GM23338 (cell line): ENCODE measurements at regions not wholly inside any gene's neighbourhood (a gene's known extent, or its start where the extent isn't known, plus 50 kb on each side); places are given as distances from the start of the nearest gene placed in this dataset.

ENCODE experiments used
- ATAC-seq: fragments of 200-7000 bp; cut with Tn5 transposase; 3 replicates; pipeline ENCODE4 v1.9.1; 2020
- DNase-seq: peaks from one replicate; pipeline ENCODE4 v3.0.0-alpha.2; 2015; ENCODE audit warnings: low spot score
- H2AFZ ChIP-seq: fragments of 200-600 bp; sonication (generic); 2 replicates; pipeline ENCODE4 v1.8.0; 2016; ENCODE audit warnings: antibody characterized with exemption, mild to moderate bottlenecking, moderate library complexity
- H3F3A ChIP-seq: fragments of 200-600 bp; sonication (generic); replicated peaks from 2 replicates; pipeline ENCODE4 v1.8.0; 2017; ENCODE audit warnings: antibody characterized with exemption, mixed run types, low read depth
- H3K27ac ChIP-seq: fragments of 200-600 bp; sonication (generic); 2 replicates; pipeline ENCODE4 v1.6.1; 2016; ENCODE audit warnings: low read depth
- H3K27me3 ChIP-seq: fragments of 200-600 bp; sonication (generic); 2 replicates; pipeline ENCODE4 v1.8.0; 2016; ENCODE audit warnings: mild to moderate bottlenecking, mixed run types, moderate library complexity; ENCODE audit not compliant: insufficient read depth
- H3K36me3 ChIP-seq: fragments of 200-600 bp; sonication (generic); 2 replicates; pipeline ENCODE4 v1.8.0; 2016; ENCODE audit warnings: mild to moderate bottlenecking; ENCODE audit not compliant: insufficient read depth
- H3K4me1 ChIP-seq: fragments of 200-600 bp; sonication (generic); 2 replicates; pipeline ENCODE4 v1.8.0; 2016; ENCODE audit warnings: mild to moderate bottlenecking, moderate library complexity; ENCODE audit not compliant: insufficient read depth
- H3K4me2 ChIP-seq: fragments of 200-600 bp; sonication (generic); 2 replicates; pipeline ENCODE4 v1.7.1; 2017; ENCODE audit warnings: mixed run types
- H3K4me3 ChIP-seq: fragments of 200-600 bp; sonication (generic); 2 replicates; pipeline ENCODE4 v1.6.1; 2016; ENCODE audit warnings: mixed run types
- H3K79me2 ChIP-seq: fragments of 200-600 bp; sonication (generic); replicated peaks from 2 replicates; pipeline ENCODE4 v1.8.0; 2017; ENCODE audit warnings: mild to moderate bottlenecking; ENCODE audit not compliant: insufficient read depth
- H3K9me2 ChIP-seq: fragments of 200-600 bp; sonication (generic); 2 replicates; pipeline ENCODE4 v1.8.0; 2017; ENCODE audit not compliant: insufficient read depth
- H4K20me1 ChIP-seq: fragments of 200-600 bp; sonication (generic); replicated peaks from 2 replicates; pipeline ENCODE4 v1.8.0; 2017; ENCODE audit warnings: mild to moderate bottlenecking; ENCODE audit not compliant: insufficient read depth
- H3K27ac Mint-ChIP-seq: 2 replicates; pipeline ENCODE4 v1.8.0; 2020; ENCODE audit warnings: inconsistent platforms, mild to moderate bottlenecking, moderate library complexity, mixed read lengths
- H3K27me3 Mint-ChIP-seq: 3 replicates; pipeline ENCODE4 v1.8.0; 2022; ENCODE audit warnings: low read depth, mild to moderate bottlenecking, moderate library complexity, mixed read lengths, inconsistent platforms; ENCODE audit not compliant: insufficient read depth, poor library complexity
- H3K36me3 Mint-ChIP-seq: 3 replicates; pipeline ENCODE4 v1.8.0; 2021; ENCODE audit warnings: low read depth, mild to moderate bottlenecking, inconsistent platforms, moderate library complexity, mixed read lengths
- H3K4me1 Mint-ChIP-seq: 3 replicates; pipeline ENCODE4 v1.8.0; 2020; ENCODE audit warnings: mild to moderate bottlenecking, inconsistent platforms, mixed read lengths
- H3K4me3 Mint-ChIP-seq: 3 replicates; pipeline ENCODE4 v1.8.0; 2021; ENCODE audit warnings: moderate library complexity, mild to moderate bottlenecking, inconsistent platforms, mixed read lengths
- H3K9me3 Mint-ChIP-seq: 3 replicates; pipeline ENCODE4 v1.8.0; 2020; ENCODE audit warnings: moderate library complexity, mild to moderate bottlenecking, inconsistent platforms, mixed read lengths
- CREB1 ChIP-seq: fragments of 250-450 bp; sonication (Bioruptor Pico); IDR thresholded peaks from 2 replicates; pipeline ENCODE4 v1.5.0; 2020; ENCODE audit warnings: low read depth, mild to moderate bottlenecking, moderate library complexity
- JUNB ChIP-seq: IDR thresholded peaks from one replicate; pipeline ENCODE4 v1.6.1; 2016; ENCODE audit warnings: antibody characterized with exemption; ENCODE audit not compliant: unreplicated experiment
- ZNF331 ChIP-seq: fragments of 250-450 bp; sonication (Bioruptor Pico); IDR thresholded peaks from 2 replicates; pipeline ENCODE4 v1.5.0; 2020; ENCODE audit warnings: low read depth, mild to moderate bottlenecking, moderate library complexity
- TF ChIP-seq, protein P1 (sequence below): IDR thresholded peaks from 2 replicates; pipeline ENCODE4 v1.6.1; 2016; ENCODE audit warnings: antibody characterized with exemption
- TF ChIP-seq, protein P2 (sequence below), 2 experiments: fragments of 200-600 bp in 1 of 2; sonication (generic) in 1 of 2; conservative IDR thresholded peaks; 2 replicates each; pipeline versions ENCODE4 v1.5.1 to v1.6.1; 2016 to 2017; ENCODE audit warnings: antibody characterized with exemption in 2 of 2, low read depth in 2 of 2, mild to moderate bottlenecking in 2 of 2, moderate library complexity in 1 of 2
- TF ChIP-seq, protein P3 (sequence below): fragments of 250-450 bp; sonication (Bioruptor Pico); IDR thresholded peaks from 2 replicates; pipeline ENCODE4 v1.5.0; 2020; ENCODE audit warnings: mild to moderate bottlenecking, moderate library complexity

DNA sequence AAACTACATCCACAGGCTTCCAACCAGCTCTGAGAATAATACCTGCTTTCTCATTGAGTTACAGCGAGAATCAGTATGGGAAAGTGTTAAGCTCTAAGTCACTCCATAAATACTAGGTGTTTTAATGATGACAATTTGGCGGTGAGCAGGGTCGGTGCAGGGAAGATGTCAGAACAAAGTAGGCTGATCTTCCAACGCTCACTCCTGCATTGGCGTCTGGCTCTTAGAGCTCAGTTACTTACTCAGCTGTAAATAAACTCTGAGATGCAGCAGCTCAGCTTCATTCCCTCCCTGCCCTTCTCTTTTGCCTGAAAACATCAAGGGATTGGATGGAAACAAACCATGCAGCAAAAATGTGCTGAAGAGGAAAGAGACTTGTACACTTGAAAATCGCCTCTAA is 102.5 kb upstream of the SPACA1 start (continued):
- TF ChIP-seq, protein P1, sequence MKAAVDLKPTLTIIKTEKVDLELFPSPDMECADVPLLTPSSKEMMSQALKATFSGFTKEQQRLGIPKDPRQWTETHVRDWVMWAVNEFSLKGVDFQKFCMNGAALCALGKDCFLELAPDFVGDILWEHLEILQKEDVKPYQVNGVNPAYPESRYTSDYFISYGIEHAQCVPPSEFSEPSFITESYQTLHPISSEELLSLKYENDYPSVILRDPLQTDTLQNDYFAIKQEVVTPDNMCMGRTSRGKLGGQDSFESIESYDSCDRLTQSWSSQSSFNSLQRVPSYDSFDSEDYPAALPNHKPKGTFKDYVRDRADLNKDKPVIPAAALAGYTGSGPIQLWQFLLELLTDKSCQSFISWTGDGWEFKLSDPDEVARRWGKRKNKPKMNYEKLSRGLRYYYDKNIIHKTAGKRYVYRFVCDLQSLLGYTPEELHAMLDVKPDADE = no peak
- no peak for TF ChIP-seq CREB1 (CRISPR knock-in tag)

DNA sequence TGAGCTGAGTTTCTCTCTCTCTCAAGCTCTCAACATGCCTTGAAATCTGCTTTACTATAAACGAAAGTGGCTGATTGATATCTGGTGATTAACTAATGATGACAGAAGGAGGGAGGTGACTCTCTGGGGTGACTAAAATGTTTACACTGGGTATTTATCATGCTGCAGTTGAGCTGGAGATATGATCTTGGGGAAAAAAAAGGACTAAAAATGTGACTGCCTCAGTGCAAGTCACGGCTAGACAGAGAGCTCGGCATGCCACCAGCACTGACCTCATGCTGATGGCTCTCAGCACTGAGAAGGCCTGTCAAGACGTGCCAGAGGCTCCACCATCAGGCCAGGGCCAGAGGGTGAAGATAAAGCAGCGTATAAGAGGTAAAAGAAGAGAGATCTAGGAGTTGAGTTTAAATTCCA is 103.1 kb upstream of the SPACA1 start:
- no peak overlapping the region for H3K4me2 ChIP-seq
- no peaks in the 10 kb centered on the region for H3K27me3 Mint-ChIP-seq
- H3K4me1 Mint-ChIP-seq = peaks cover 10% of the 10 kb centered on the region; the same call in 2 of the 3 replicates
- peaks cover 2% of the 10 kb centered on the region; the same call in 1 of the 2 replicates for H3K9me2 ChIP-seq
- H3K4me1 ChIP-seq = peaks cover 6% of the 10 kb centered on the region; the same call in 1 of the 2 replicates
- H3K36me3 ChIP-seq = no peaks in the 10 kb centered on the region
- ATAC-seq = peak; percentile 96
- H3K9me3 Mint-ChIP-seq = no peaks in the 10 kb centered on the region
- no peak overlapping the region for H3K4me3 Mint-ChIP-seq
- H3K4me3 ChIP-seq = no peak overlapping the region
- H2AFZ ChIP-seq = 0 out of 2 replicates have a peak overlapping the region, but pooled peaks have one; percentile 91
- H3K79me2 ChIP-seq = no peaks in the 10 kb centered on the region
- H3F3A ChIP-seq = no peaks in the 10 kb centered on the region
- peak; percentile 31 for DNase-seq
- H3K27ac Mint-ChIP-seq = peak overlapping the region; percentile 5; the same call in 1 of the 2 replicates
- TF ChIP-seq CREB1 (CRISPR knock-in tag) (no peak), JUNB (no peak), ZNF331 (CRISPR knock-in tag) (no peak)
- TF ChIP-seq, protein P2, sequence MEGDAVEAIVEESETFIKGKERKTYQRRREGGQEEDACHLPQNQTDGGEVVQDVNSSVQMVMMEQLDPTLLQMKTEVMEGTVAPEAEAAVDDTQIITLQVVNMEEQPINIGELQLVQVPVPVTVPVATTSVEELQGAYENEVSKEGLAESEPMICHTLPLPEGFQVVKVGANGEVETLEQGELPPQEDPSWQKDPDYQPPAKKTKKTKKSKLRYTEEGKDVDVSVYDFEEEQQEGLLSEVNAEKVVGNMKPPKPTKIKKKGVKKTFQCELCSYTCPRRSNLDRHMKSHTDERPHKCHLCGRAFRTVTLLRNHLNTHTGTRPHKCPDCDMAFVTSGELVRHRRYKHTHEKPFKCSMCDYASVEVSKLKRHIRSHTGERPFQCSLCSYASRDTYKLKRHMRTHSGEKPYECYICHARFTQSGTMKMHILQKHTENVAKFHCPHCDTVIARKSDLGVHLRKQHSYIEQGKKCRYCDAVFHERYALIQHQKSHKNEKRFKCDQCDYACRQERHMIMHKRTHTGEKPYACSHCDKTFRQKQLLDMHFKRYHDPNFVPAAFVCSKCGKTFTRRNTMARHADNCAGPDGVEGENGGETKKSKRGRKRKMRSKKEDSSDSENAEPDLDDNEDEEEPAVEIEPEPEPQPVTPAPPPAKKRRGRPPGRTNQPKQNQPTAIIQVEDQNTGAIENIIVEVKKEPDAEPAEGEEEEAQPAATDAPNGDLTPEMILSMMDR (conservative IDR thresholded peaks at IDR 0.05; ENCODE audit: low read depth in 2 of 2) = peak in 1 of 2 experiments; percentile 51; a peak in 2 of 4 replicates
- TF ChIP-seq, protein P3, sequence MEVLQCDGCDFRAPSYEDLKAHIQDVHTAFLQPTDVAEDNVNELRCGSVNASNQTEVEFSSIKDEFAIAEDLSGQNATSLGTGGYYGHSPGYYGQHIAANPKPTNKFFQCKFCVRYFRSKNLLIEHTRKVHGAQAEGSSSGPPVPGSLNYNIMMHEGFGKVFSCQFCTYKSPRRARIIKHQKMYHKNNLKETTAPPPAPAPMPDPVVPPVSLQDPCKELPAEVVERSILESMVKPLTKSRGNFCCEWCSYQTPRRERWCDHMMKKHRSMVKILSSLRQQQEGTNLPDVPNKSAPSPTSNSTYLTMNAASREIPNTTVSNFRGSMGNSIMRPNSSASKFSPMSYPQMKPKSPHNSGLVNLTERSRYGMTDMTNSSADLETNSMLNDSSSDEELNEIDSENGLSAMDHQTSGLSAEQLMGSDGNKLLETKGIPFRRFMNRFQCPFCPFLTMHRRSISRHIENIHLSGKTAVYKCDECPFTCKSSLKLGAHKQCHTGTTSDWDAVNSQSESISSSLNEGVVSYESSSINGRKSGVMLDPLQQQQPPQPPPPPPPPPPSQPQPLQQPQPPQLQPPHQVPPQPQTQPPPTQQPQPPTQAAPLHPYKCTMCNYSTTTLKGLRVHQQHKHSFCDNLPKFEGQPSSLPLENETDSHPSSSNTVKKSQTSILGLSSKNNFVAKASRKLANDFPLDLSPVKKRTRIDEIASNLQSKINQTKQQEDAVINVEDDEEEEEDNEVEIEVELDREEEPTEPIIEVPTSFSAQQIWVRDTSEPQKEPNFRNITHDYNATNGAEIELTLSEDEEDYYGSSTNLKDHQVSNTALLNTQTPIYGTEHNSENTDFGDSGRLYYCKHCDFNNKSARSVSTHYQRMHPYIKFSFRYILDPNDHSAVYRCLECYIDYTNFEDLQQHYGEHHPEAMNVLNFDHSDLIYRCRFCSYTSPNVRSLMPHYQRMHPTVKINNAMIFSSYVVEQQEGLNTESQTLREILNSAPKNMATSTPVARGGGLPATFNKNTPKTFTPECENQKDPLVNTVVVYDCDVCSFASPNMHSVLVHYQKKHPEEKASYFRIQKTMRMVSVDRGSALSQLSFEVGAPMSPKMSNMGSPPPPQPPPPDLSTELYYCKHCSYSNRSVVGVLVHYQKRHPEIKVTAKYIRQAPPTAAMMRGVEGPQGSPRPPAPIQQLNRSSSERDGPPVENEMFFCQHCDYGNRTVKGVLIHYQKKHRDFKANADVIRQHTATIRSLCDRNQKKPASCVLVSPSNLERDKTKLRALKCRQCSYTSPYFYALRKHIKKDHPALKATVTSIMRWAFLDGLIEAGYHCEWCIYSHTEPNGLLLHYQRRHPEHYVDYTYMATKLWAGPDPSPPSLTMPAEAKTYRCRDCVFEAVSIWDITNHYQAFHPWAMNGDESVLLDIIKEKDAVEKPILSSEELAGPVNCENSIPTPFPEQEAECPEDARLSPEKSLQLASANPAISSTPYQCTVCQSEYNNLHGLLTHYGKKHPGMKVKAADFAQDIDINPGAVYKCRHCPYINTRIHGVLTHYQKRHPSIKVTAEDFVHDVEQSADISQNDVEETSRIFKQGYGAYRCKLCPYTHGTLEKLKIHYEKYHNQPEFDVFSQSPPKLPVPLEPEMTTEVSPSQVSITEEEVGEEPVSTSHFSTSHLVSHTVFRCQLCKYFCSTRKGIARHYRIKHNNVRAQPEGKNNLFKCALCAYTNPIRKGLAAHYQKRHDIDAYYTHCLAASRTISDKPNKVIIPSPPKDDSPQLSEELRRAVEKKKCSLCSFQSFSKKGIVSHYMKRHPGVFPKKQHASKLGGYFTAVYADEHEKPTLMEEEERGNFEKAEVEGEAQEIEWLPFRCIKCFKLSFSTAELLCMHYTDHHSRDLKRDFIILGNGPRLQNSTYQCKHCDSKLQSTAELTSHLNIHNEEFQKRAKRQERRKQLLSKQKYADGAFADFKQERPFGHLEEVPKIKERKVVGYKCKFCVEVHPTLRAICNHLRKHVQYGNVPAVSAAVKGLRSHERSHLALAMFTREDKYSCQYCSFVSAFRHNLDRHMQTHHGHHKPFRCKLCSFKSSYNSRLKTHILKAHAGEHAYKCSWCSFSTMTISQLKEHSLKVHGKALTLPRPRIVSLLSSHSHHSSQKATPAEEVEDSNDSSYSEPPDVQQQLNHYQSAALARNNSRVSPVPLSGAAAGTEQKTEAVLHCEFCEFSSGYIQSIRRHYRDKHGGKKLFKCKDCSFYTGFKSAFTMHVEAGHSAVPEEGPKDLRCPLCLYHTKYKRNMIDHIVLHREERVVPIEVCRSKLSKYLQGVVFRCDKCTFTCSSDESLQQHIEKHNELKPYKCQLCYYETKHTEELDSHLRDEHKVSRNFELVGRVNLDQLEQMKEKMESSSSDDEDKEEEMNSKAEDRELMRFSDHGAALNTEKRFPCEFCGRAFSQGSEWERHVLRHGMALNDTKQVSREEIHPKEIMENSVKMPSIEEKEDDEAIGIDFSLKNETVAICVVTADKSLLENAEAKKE (CRISPR knock-in tag) = no peak
- H3K27ac ChIP-seq = no peak overlapping the region
- H3K36me3 Mint-ChIP-seq = no peaks in the 10 kb centered on the region
- no peaks in the 10 kb centered on the region for H3K27me3 ChIP-seq
- no peaks in the 10 kb centered on the region for H4K20me1 ChIP-seq
